ENCODE measurements at regions not wholly inside any gene's neighbourhood (a gene's known extent, or its start where the extent isn't known, plus 50 kb on each side); places are given as distances from the start of the nearest gene placed in this dataset.

GRCh38 chr21:15592957-15593356 lies 136.8 kb upstream of the USP25 start:
- Mint-ChIP-seq H3K4me1 (no peaks in the 10 kb centered on the region), H3K27me3 (peaks cover under 1% of the 10 kb centered on the region), H3K9me3 (no peaks in the 10 kb centered on the region), H3K27ac (no peak overlapping the region), H3K36me3 (ENCODE audit: low read depth) (no peaks in the 10 kb centered on the region), H3K4me3 (no peak overlapping the region)
- ChIA-PET POLR2A (no interaction called here), CTCF (interaction anchor here (1.3 to 1.7 kb wide), 3 partner anchors 1286 to 1340 kb away, joined by 3 to 4 read pairs (median 4); no protein-coding TSS in a partner anchor)
- DNase-seq (no peak), ATAC-seq (ENCODE audit: low read depth) (no peak)
- TF ChIP-seq CTCF (IDR thresholded peaks at IDR 0.05): no peak
- intact Hi-C loops (cut with micrococcal nuclease): loop anchor here (1.0 to 10.0 kb wide), 10 partner anchors 110 to 1334 kb away; partner anchors contain the start of gene NRIP1

DNA sequence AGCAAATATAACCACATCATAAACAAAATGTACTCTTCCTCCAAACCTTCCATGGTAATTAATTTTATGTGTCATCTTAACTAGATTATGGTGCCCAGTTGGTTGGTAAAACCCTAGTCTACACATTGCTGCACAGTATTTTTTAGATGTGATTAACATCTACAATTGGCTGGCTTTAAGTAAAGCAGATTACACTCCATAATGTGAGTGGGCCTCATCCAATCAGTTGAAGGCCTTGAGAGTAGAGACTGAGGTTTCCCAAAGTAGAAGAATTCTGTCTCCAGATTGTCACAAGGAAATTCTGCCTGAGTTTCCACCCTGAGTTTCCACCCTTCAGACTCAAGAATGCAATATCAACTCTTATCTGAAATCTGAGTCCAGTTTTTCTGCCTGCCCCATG lies 128.4 kb upstream of the USP25 start:
- TF ChIP-seq CTCF (IDR thresholded peaks at IDR 0.05): no peak

DNA sequence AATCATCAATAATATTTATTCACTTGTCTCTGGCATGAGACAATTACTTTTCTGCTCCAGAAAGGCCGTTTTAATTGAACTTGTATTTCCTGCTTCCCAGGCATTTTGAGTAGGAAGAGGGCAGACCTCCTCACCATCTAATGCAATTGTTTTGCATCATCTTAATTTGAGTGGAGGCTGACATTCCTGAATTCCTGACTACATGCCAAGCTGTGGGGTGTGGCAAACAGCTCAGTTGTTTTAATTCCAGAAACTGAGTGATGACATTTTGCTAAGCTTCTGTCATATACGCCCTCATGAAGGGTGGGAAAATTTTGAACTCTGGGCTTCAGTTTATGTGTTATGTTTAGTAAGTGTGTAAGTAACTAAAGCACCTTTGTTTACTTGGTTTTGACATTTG lies 125.4 kb upstream of the USP25 start:
- H3K4me3 Mint-ChIP-seq: no peak overlapping the region
- CTCF ChIA-PET: no interaction called here
- TF ChIP-seq CTCF (IDR thresholded peaks at IDR 0.05): no peak
- POLR2A ChIA-PET: no interaction called here
- H3K27ac Mint-ChIP-seq: no peak overlapping the region
- no peaks in the 10 kb centered on the region for H3K9me3 Mint-ChIP-seq
- H3K36me3 Mint-ChIP-seq (ENCODE audit: low read depth): no peaks in the 10 kb centered on the region
- DNase-seq (no peak), ATAC-seq (ENCODE audit: low read depth) (no peak)
- peaks cover 4% of the 10 kb centered on the region for H3K27me3 Mint-ChIP-seq
- no peaks in the 10 kb centered on the region for H3K4me1 Mint-ChIP-seq
- intact Hi-C loops (cut with micrococcal nuclease): no loop called here

More for the DNA sequence above, 128.4 kb upstream of the USP25 start:
- no peak for ATAC-seq (ENCODE audit: low read depth)
- ChIA-PET CTCF (no interaction called here), POLR2A (no interaction called here)
- intact Hi-C loops (cut with micrococcal nuclease): no loop called here
- H3K4me1 Mint-ChIP-seq: no peaks in the 10 kb centered on the region
- no peaks in the 10 kb centered on the region for H3K9me3 Mint-ChIP-seq
- DNase-seq: no peak
- H3K27ac Mint-ChIP-seq: no peak overlapping the region
- H3K27me3 Mint-ChIP-seq: peaks cover 5% of the 10 kb centered on the region
- no peak overlapping the region for H3K4me3 Mint-ChIP-seq
- H3K36me3 Mint-ChIP-seq (ENCODE audit: low read depth): no peaks in the 10 kb centered on the region

GRCh38 chr21:15614766-15615165 lies 115.0 kb upstream of the USP25 start:
- no peak for TF ChIP-seq CTCF (IDR thresholded peaks at IDR 0.05)
- ATAC-seq (ENCODE audit: low read depth) (no peak), DNase-seq (no peak)
- ChIA-PET CTCF (no interaction called here), POLR2A (no interaction called here)
- no peak overlapping the region for H3K4me3 Mint-ChIP-seq
- no peaks in the 10 kb centered on the region for H3K9me3 Mint-ChIP-seq
- no peaks in the 10 kb centered on the region for H3K4me1 Mint-ChIP-seq
- no peaks in the 10 kb centered on the region for H3K36me3 Mint-ChIP-seq (ENCODE audit: low read depth)
- intact Hi-C loops (cut with micrococcal nuclease): no loop called here
- H3K27me3 Mint-ChIP-seq: peaks cover 3% of the 10 kb centered on the region
- H3K27ac Mint-ChIP-seq: no peak overlapping the region

DNA sequence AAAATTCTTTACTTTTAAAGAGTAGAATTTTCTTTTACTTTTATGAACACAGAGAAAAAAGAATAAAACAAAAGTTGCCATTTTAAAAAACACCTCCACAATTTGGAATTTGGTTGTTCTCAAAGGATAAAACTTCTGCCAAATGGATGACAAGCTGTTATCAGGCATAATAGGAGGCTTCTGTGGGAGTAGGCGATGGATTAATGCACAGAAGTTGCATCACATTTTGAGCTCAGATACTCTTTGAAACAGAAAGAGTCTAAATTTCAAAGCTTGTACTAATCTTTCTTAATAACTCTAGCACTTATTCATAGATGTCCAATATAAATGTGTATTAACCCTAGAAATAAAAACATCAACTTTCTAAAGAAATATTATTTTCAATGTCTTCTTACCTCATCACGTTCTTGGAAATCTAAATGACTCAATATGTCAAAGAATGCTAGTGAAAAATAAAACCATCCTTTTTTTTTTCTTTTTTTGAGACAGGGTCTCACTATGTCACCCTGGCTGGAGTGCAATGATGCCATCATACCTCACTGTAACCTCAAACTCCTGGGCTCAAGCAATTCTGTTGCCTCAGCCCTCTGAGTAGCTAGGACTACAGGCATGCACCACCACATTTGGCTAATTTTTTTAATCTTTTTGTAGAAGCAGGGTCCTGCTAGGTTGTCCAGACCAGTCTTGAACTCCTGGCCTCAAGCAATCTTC lies 112.8 kb upstream of the USP25 start:
- no peak for DNase-seq
- intact Hi-C loops (cut with micrococcal nuclease): no loop called here
- ATAC-seq (ENCODE audit: low read depth): no peak
- Mint-ChIP-seq H3K9me3 (no peaks in the 10 kb centered on the region), H3K27me3 (peaks cover 3% of the 10 kb centered on the region), H3K36me3 (ENCODE audit: low read depth) (no peaks in the 10 kb centered on the region), H3K27ac (no peak overlapping the region), H3K4me3 (no peak overlapping the region), H3K4me1 (no peaks in the 10 kb centered on the region)
- ChIA-PET POLR2A (no interaction called here), CTCF (no interaction called here)
- no peak for TF ChIP-seq CTCF (IDR thresholded peaks at IDR 0.05)

Data from activated B cell treated with CpG ODN at 0.5 μM for 24 hours (primary cell).